Gastroesophageal sphincter (tissue), 4 donors: ENCODE measurements at regions not wholly inside any gene's neighbourhood (a gene's known extent, or its start where the extent isn't known, plus 50 kb on each side); places are given as distances from the start of the nearest gene placed in this dataset.

Experiments used
- ATAC-seq: fragments of 150-250 bp; one replicate; pipeline ENCODE4 v1.9.1; 2016; ENCODE audit warnings: mild to moderate bottlenecking, moderate library complexity
- H3K27ac ChIP-seq, 4 donors: fragments of 200-600 bp; sonication (generic) in 3 of 4; 1 replicate in 3 of 4; 2 replicates in 1 of 4; pipeline ENCODE4 v1.5.1; 2016 to 2019
- H3K27me3 ChIP-seq: fragments of 200-600 bp; sonication (generic); one replicate; pipeline ENCODE4 v1.5.1; 2019
- H3K36me3 ChIP-seq, 2 donors: fragments of 200-600 bp; sonication (generic); one replicate each; pipeline ENCODE4 v1.5.1; 2019; ENCODE audit warnings: control low read depth in 1 of 2
- H3K4me1 ChIP-seq, 3 donors: fragments of 200-600 bp; sonication (generic); 1 replicate in 2 of 3; 2 replicates in 1 of 3; pipeline ENCODE4 v1.5.1; 2016 to 2019; ENCODE audit warnings: control low read depth in 2 of 3
- H3K4me3 ChIP-seq, 2 donors: fragments of 200-600 bp; sonication (generic); one replicate each; pipeline ENCODE4 v1.5.1; 2019; ENCODE audit warnings: mild to moderate bottlenecking in 1 of 2, moderate library complexity in 1 of 2
- H3K9me3 ChIP-seq, 3 donors: fragments of 200-600 bp; sonication (generic); one replicate each; pipeline ENCODE4 v1.5.1; 2017 to 2019; ENCODE audit warnings: control low read depth in 2 of 3
- CTCF ChIP-seq, 4 experiments: fragments of 200-600 bp in 2 of 4; fragments of 450-650 bp in 2 of 4; sonication (generic) in 1 of 4; IDR thresholded peaks; one replicate each; pipeline ENCODE4 v1.5.1; 2017 to 2019; ENCODE audit warnings: antibody characterized with exemption in 4 of 4, mild to moderate bottlenecking in 2 of 4, moderate library complexity in 2 of 4
- EP300 ChIP-seq: sonication (generic); formaldehyde crosslinking; IDR thresholded peaks from one replicate; pipeline ENCODE4 v1.6.1; 2017; ENCODE audit warnings: antibody characterized with exemption, mild to moderate bottlenecking
- POLR2A ChIP-seq, 2 donors: fragments of 450-650 bp; IDR thresholded peaks; one replicate each; pipeline ENCODE4 v1.6.1; 2017; ENCODE audit warnings: antibody characterized with exemption in 2 of 2, mild to moderate bottlenecking in 2 of 2, moderate library complexity in 1 of 2
- POLR2AphosphoS5 ChIP-seq: sonication (generic); formaldehyde crosslinking; IDR thresholded peaks from one replicate; pipeline ENCODE4 v1.6.1; 2017; ENCODE audit warnings: antibody characterized with exemption
- WGBS, 2 donors: methylation state at CpG; one replicate each; pipeline ENCODE4 v1.1.5; 2018; ENCODE audit warnings: low coverage in 1 of 2; 5-methylcytosine and 5-hydroxymethylcytosine counted together
- small RNA-seq, 4 donors: library from RNA; depleted of rRNA; stranded (forward); fragments of <200 nt; gene quantifications; one replicate each; pipeline ENCODE3, GENCODE V24; 2016

- H3K27ac ChIP-seq: no peak overlapping the region
- H3K36me3 ChIP-seq: no peaks in the 10 kb centered on the region
- no peak for ATAC-seq
- no peaks in the 10 kb centered on the region for H3K9me3 ChIP-seq
- H3K4me1 ChIP-seq: no peaks in the 10 kb centered on the region
- 70 to 80% methylated on average over 1 of the region's 1 CpG for WGBS, 2 donors
- TF ChIP-seq EP300: no peak
- TF ChIP-seq CTCF (IDR thresholded peaks at IDR 0.05): no peak
- no peak for TF ChIP-seq POLR2AphosphoS5
- no peak for TF ChIP-seq POLR2A (IDR thresholded peaks at IDR 0.05)
- no peak overlapping the region for H3K4me3 ChIP-seq
- no peaks in the 10 kb centered on the region for H3K27me3 ChIP-seq
Measured at GRCh38 chr3:192080336-192080735, 619.4 kb downstream of the PYDC2 start.

GRCh38 chr3:192082730-192083660 is 622.0 kb downstream of the PYDC2 start:
- H3K4me3 ChIP-seq: no peak overlapping the region
- H3K9me3 ChIP-seq: no peaks in the 10 kb centered on the region
- H3K27ac ChIP-seq: no peak overlapping the region
- WGBS, 2 donors: 46 to 67% methylated on average over 3 to 4 of the region's 5 CpGs
- no peaks in the 10 kb centered on the region for H3K36me3 ChIP-seq
- H3K27me3 ChIP-seq: no peaks in the 10 kb centered on the region
- ATAC-seq: no peak
- H3K4me1 ChIP-seq: no peaks in the 10 kb centered on the region
- no peak for TF ChIP-seq CTCF (IDR thresholded peaks at IDR 0.05)
- no peak for TF ChIP-seq EP300
- no peak for TF ChIP-seq POLR2AphosphoS5
- no peak for TF ChIP-seq POLR2A (IDR thresholded peaks at IDR 0.05)

Small RNA genes in the stretch of these regions (small RNA-seq; reads per million reads assigned to genes)
- gene RF00019: 0 reads per million in 4 donors
